ENCODE measurements at regions not wholly inside any gene's neighbourhood (a gene's known extent, or its start where the extent isn't known, plus 50 kb on each side); places are given as distances from the start of the nearest gene placed in this dataset.
"Not testable (repeated sequence)": the region's sequence is repeated elsewhere in the genome, so short reads cannot be mapped to it uniquely, and the experiment has no call there.

GRCh38 chr18:41899535-41899934, 55.5 kb upstream of the PIK3C3 start:
- DNase-seq (ENCODE audit: low read depth), result no peak

DNA sequence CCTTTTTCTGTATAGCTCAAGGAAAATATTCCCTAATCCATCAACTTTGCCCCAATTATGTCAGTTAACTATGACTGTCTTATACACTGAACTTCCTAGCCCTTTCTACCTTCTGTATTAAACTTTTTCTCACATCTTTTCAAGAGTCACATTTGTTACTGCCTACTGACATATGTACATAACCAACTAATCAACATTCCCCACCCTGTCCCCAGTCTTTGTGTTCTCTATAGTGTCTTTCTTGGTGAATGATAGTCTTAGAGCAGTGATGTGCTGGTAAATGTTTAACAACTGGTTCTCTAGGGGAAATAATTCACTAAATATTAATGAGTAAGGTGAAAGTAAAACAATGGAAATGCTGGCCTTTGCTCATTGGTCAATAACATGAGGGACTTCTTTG, 61.6 kb upstream of the PIK3C3 start:
- peak; percentile 29 for DNase-seq (ENCODE audit: low read depth)

- DNase-seq (ENCODE audit: low read depth), result no peak
Measured at GRCh38 chr18:41887100-41887499, 67.9 kb upstream of the PIK3C3 start.

DNA sequence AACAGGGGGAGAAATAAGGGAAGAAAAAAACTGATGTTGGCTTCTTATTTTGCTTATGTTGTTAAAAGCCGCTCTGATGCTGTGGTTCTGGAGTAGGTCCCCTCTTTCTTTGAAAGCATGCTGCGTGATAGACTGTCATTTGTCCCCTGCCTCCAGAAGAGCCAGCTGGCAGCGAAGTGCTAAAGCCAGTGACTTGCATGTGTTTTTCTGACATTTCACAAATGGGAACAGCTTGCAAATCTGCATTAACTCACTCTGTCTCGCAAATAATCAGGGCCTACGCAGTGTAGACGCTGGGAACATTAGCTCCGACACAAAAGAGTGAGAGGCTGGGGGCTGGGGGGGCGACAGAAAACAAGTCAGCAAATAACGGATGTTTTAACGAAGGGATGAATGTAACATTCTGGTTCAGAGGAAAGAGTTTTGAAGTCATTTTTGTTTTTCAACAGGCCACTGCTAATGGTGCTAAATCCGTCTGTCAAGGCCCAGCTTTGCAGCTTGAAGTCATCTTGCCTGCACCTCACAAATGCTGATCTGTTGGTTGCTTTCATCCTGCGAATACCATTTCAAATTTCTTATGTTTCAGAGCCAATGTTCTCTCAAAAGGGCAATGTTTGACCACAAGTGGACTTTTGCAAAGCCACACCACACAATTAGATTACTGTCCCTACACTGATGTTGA, 68.8 kb upstream of the PIK3C3 start:
- DNase-seq (ENCODE audit: low read depth), result no peak

GRCh38 chr18:41881285-41881684, 73.7 kb upstream of the PIK3C3 start:
- DNase-seq (ENCODE audit: low read depth), result peak; percentile 33

GRCh38 chr18:41879256-41879655, 75.8 kb upstream of the PIK3C3 start:
- DNase-seq (ENCODE audit: low read depth), result no peak

- peak; percentile 46 for DNase-seq (ENCODE audit: low read depth)
Measured at GRCh38 chr18:41875094-41875780, 79.8 kb upstream of the PIK3C3 start.

DNA sequence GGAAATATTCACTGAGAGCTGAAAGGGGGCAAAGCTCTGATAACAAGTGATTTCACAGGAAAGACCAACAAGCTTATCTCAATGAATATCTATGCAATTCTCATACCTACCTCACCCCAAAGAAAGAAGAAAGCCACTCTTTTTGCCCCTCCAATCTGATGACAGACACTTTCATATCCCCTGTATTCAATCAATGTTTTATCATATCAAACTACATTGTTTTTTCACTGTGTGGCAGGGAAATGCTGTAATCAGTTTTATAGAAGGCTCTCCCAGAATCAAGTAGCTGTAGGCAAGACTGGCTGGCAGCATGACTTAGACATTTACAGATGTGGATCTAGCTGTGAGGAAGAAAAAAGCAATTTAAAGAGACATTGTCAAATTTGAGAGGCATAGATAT, 81.3 kb upstream of the PIK3C3 start:
- DNase-seq (ENCODE audit: low read depth), result no peak

GRCh38 chr18:41872206-41872605, 82.8 kb upstream of the PIK3C3 start:
- DNase-seq (ENCODE audit: low read depth), result no peak

DNA sequence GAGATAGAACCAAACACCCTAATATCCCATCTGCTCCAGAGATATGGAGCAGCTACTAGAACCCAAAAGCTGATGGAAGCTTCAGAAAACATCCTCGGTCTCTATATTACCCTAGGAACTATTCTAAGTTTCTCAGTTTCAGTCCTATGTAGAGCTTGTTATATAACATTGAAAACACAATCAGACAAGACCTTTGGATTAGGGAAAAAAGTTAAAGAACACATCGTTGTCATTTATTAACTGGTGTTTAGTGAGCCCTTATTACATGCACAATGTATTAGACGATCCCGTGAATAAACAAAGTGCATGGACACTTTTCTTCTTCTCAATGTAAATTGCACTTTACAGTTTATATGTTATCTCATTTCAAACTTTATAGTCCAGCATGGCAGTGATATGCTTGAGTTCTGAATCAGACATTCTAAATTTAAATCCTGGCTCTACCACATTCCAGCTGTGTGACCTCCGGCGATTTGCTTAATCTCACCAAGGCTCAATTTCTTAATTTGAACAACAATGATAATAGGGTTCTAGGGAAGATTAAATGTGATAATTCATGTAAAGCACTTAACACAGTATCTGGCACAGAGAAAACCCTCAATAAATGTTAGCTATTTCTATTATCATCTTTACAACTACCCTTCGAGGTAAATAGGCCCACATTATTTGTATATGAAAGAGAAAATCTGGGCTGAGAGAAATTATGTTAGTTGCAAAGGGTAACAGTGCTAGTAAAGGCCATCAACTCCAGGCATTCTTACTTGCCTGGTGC, 83.6 kb upstream of the PIK3C3 start:
- DNase-seq (ENCODE audit: low read depth), result no peak

GRCh38 chr18:41870817-41871216, 84.2 kb upstream of the PIK3C3 start:
- DNase-seq (ENCODE audit: low read depth), result no peak

- DNase-seq (ENCODE audit: low read depth), result no peak
Measured at GRCh38 chr18:41870191-41870590, 84.8 kb upstream of the PIK3C3 start.

- not testable (repeated sequence) for DNase-seq (ENCODE audit: low read depth)
Measured at GRCh38 chr18:41865796-41866195, 89.2 kb upstream of the PIK3C3 start.

- DNase-seq (ENCODE audit: low read depth), result no peak
Measured at GRCh38 chr18:41864216-41864615, 90.8 kb upstream of the PIK3C3 start.

- no peak for DNase-seq (ENCODE audit: low read depth)
Measured at GRCh38 chr18:41862921-41863320, 92.1 kb upstream of the PIK3C3 start.

DNA sequence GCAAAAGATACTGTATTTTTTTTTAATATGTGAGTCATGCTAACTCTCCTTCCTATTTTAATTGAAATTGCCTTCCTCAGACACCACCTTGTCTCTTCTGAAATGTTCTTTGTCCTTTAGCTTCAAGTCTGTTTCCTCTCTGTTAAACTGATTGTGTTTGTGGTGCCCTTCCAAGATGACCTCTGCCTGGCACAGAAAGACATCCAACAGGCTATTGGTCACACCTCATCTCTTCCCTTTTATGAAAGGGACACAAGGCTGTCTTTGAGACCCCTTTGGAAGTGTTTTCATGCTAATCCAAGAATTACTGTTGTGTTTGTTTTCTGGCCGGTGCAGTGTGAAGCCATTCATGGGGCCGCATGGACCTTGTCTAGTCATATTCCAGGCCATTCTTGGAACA, 94.0 kb upstream of the PIK3C3 start:
- DNase-seq (ENCODE audit: low read depth), result no peak

GRCh38 chr18:41858761-41859555, 96.1 kb upstream of the PIK3C3 start:
- no peak for DNase-seq (ENCODE audit: low read depth)

- no peak for DNase-seq (ENCODE audit: low read depth)
Measured at GRCh38 chr18:41853280-41853679, 101.8 kb upstream of the PIK3C3 start.

- DNase-seq (ENCODE audit: low read depth), result no peak
Measured at GRCh38 chr18:41850781-41851180, 104.3 kb upstream of the PIK3C3 start.

DNA sequence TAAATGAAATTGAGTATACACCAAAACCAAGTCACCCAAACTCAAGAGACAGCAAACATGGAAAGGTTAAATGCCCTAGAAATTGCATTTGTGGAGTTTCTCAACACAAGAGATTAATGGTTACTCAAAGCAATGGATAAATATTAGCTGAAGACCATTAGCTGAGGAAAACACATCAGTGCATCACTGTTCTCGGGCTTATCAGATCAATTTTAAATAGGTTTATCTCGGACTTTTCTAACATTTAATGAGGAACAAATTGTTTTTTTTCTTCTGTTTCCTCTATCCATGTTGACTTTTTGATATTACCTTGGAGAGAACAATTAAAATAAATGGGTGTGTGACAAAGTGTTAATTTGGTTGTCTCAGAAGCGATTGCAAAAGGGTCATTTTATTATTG, 105.4 kb upstream of the PIK3C3 start:
- no peak for DNase-seq (ENCODE audit: low read depth)

DNA sequence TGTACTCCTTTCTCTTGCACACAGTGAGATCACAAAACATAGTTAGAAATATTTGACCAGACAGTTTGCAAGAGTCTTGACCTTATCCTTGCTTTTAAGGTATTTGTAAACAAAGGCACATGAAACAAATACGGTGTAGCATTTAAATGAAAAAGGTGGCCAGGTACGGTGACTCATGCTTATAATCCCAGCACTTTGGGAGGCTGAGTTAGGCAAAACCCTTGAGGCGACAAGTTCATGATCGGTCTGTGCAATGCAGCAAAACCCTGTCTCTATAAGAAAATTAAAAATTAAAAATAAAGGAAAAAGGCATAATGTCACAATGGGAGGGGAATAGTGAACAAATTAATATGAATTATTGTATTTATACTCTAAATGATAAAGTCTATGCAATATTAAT, 109.5 kb upstream of the PIK3C3 start:
- peak; percentile 9 for DNase-seq (ENCODE audit: low read depth)

DNA sequence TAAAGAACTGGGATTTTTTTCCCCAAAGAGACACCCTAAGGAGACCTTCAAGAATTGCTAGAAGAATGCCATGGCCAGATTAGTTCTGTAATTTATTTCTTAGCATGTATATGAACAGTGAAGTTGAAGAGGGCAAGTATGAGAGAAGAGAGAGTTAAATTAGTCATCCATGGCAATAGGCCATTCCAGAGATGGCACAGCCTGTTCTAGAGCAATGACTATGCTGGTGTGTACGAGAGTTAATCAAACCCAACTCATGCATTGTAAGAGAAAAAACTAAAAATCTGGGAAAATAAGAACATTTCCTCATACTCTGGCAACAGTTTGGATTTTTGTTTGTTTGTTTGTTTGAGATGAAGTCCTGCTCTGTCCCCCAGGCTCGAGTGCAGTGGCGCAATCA, 112.1 kb upstream of the PIK3C3 start:
- peak; percentile 48 for DNase-seq (ENCODE audit: low read depth)
